ENCODE measurements at regions not wholly inside any gene's neighbourhood (a gene's known extent, or its start where the extent isn't known, plus 50 kb on each side); places are given as distances from the start of the nearest gene placed in this dataset.

DNA sequence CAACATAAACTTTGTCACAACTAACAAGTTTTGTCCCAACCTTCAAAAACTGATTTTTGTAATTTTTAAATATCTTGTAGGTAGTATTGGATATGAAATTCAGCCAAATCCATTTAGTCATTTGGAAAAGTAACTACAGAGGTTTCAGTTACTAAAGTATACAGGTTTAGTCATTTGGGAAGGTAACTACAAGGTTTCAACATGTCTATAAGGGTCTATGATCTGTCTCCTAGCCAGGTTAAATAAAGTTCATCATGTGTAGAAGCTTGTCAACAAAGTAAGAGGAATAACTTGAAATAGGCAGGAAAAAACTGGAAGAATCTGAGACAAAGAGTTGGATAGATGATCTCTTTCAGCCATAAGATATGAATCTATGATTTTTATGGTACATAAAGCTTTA lies 229.8 kb downstream of the COL12A1 start:
- TF ChIP-seq CTCF (IDR thresholded peaks at IDR 0.05; ENCODE audit: insufficient read depth, low read length): no peak

DNA sequence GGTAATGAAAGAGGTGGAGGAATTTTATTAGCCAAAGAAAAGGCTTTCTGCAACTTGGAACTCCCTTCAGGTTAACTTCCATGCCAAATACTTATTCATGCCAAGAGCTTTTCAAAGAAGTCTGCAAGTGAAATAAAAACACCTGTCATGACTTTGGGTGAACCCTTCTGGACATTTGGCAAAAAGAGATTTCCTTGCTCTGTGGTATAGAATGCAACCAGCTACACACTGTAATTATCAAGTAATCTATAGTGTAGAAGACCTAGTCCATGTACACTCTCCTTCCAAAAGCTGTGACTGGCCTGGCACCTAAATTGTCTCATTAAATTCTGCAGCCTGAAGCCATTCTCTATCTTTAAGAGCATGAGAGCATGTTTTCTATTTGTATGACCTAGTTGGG lies 232.3 kb downstream of the COL12A1 start:
- DNase-seq (ENCODE audit: low read depth): peak; percentile 23
- no peak overlapping the region for H3K4me3 ChIP-seq (ENCODE audit: low read depth, low read length)
- TF ChIP-seq CTCF (IDR thresholded peaks at IDR 0.05; ENCODE audit: insufficient read depth, low read length): no peak

More for the DNA sequence above, 229.8 kb downstream of the COL12A1 start:
- H3K4me3 ChIP-seq (ENCODE audit: low read depth, low read length): no peak overlapping the region
- DNase-seq (ENCODE audit: low read depth): no peak

- DNase-seq (ENCODE audit: low read depth): no peak
- TF ChIP-seq CTCF (IDR thresholded peaks at IDR 0.05; ENCODE audit: insufficient read depth, low read length): no peak
- H3K4me3 ChIP-seq (ENCODE audit: low read depth, low read length): no peak overlapping the region
These were observed 234.2 kb downstream of the COL12A1 start for GRCh38 chr6:74971633-74972032.

GRCh38 chr6:74969591-74970267 lies 236.1 kb downstream of the COL12A1 start:
- DNase-seq (ENCODE audit: low read depth): no peak
- no peak for TF ChIP-seq CTCF (IDR thresholded peaks at IDR 0.05; ENCODE audit: insufficient read depth, low read length)
- no peak overlapping the region for H3K4me3 ChIP-seq (ENCODE audit: low read depth, low read length)

GRCh38 chr6:74967821-74968220 lies 238.0 kb downstream of the COL12A1 start:
- no peak overlapping the region for H3K4me3 ChIP-seq (ENCODE audit: low read depth, low read length)
- no peak for TF ChIP-seq CTCF (IDR thresholded peaks at IDR 0.05; ENCODE audit: insufficient read depth, low read length)
- no peak for DNase-seq (ENCODE audit: low read depth)

GRCh38 chr6:74966712-74967111 lies 239.1 kb downstream of the COL12A1 start:
- no peak for DNase-seq (ENCODE audit: low read depth)
- no peak overlapping the region for H3K4me3 ChIP-seq (ENCODE audit: low read depth, low read length)
- no peak for TF ChIP-seq CTCF (IDR thresholded peaks at IDR 0.05; ENCODE audit: insufficient read depth, low read length)

Data from fibroblast of the aortic adventitia (primary cell).